Fibroblast of pulmonary artery (primary cell): ENCODE measurements at regions not wholly inside any gene's neighbourhood (a gene's known extent, or its start where the extent isn't known, plus 50 kb on each side); places are given as distances from the start of the nearest gene placed in this dataset.
"Not testable (repeated sequence)": the region's sequence is repeated elsewhere in the genome, so short reads cannot be mapped to it uniquely, and the experiment has no call there.

Experiments
- DNase-seq: peaks from one replicate; pipeline ENCODE4 v3.0.0-alpha.2; 2010; ENCODE audit warnings: low read depth
- H3K4me3 ChIP-seq: replicated peaks from 2 replicates; pipeline ENCODE4 v1.5.1; 2011; ENCODE audit warnings: low read depth, mild to moderate bottlenecking, control low read depth, low read length, moderate library complexity
- CTCF ChIP-seq: IDR thresholded peaks from 2 replicates; pipeline ENCODE4 v1.5.1; 2011; ENCODE audit warnings: mild to moderate bottlenecking, control low read depth, low read length, inconsistent platforms; ENCODE audit errors: missing control alignments

GRCh38 chr7:81075150-81075549 lies 156.3 kb upstream of the SEMA3C start:
- DNase-seq, result no peak

GRCh38 chr7:81074406-81074805 lies 155.6 kb upstream of the SEMA3C start:
- H3K4me3 ChIP-seq, result no peak overlapping the region
- TF ChIP-seq CTCF, result no peak
- no peak for DNase-seq

More at GRCh38 chr7:81075150-81075549, 156.3 kb upstream of the SEMA3C start:
- no peak for TF ChIP-seq CTCF
- H3K4me3 ChIP-seq, result no peak overlapping the region

- H3K4me3 ChIP-seq, result no peak overlapping the region
- TF ChIP-seq CTCF, result no peak
Observed at GRCh38 chr7:81073931-81074251, 155.0 kb upstream of the SEMA3C start.

GRCh38 chr7:81070956-81071355 lies 152.1 kb upstream of the SEMA3C start:
- no peak overlapping the region for H3K4me3 ChIP-seq
- no peak for DNase-seq
- no peak for TF ChIP-seq CTCF

More at GRCh38 chr7:81073931-81074251, 155.0 kb upstream of the SEMA3C start:
- DNase-seq, result no peak

- no peak for TF ChIP-seq CTCF
- no peak overlapping the region for H3K4me3 ChIP-seq
- no peak for DNase-seq
Observed at GRCh38 chr7:81066797-81067196, 147.9 kb upstream of the SEMA3C start.

GRCh38 chr7:81064426-81064825 lies 145.6 kb upstream of the SEMA3C start:
- no peak for TF ChIP-seq CTCF
- no peak overlapping the region for H3K4me3 ChIP-seq
- DNase-seq, result no peak

- H3K4me3 ChIP-seq, result no peak overlapping the region
- DNase-seq, result no peak
- no peak for TF ChIP-seq CTCF
Observed at GRCh38 chr7:81062755-81063154, 143.9 kb upstream of the SEMA3C start.

- not testable (repeated sequence) for DNase-seq, H3K4me3 ChIP-seq
Observed at GRCh38 chr7:81057469-81057868, 138.6 kb upstream of the SEMA3C start.
